CD4-positive, alpha-beta T cell (primary cell): ENCODE measurements at regions not wholly inside any gene's neighbourhood (a gene's known extent, or its start where the extent isn't known, plus 50 kb on each side); places are given as distances from the start of the nearest gene placed in this dataset.

ENCODE experiments used
- ATAC-seq: fragments of 200-7000 bp; cut with Tn5 transposase; one replicate; pipeline ENCODE4 v1.10.0; 2022; ENCODE audit warnings: mild to moderate bottlenecking; ENCODE audit not compliant: poor library complexity
- CTCF ChIA-PET: fragments of 350-600 bp; sonication (Branson Sonifier 250); formaldehyde crosslinking; loops from one replicate; lab custom pipeline; 2021; ENCODE audit warnings: antibody characterized with exemption, inconsistent platforms; lab: Charles Lee
- POLR2A ChIA-PET: fragments of 350-600 bp; sonication (Branson Sonifier 250); formaldehyde crosslinking; loops from one replicate; lab custom pipeline; 2021; ENCODE audit warnings: antibody characterized with exemption, inconsistent platforms; lab: Charles Lee
- DNase-seq, 14 experiments: peaks; one replicate each; pipeline ENCODE4 v3.0.0-alpha.2; 2013 to 2020; ENCODE audit warnings: mixed read lengths in 2 of 14
- H3K27ac ChIP-seq, 2 donors: one replicate each; pipeline versions ENCODE4 v1.5.1 to v1.7.0; 2013; ENCODE audit warnings: low read length in 2 of 2, low read depth in 1 of 2, mild to moderate bottlenecking in 1 of 2
- H3K27me3 ChIP-seq, 2 experiments: 1 replicate in 1 of 2; 2 replicates in 1 of 2; pipeline versions ENCODE4 v1.6.1 to v1.7.0; 2013; ENCODE audit warnings: low read length in 2 of 2, control low read depth in 1 of 2, mild to moderate bottlenecking in 1 of 2, moderate library complexity in 1 of 2; ENCODE audit not compliant: insufficient read depth in 2 of 2, control insufficient read depth in 1 of 2
- H3K36me3 ChIP-seq: one replicate; pipeline ENCODE4 v1.6.1; 2013; ENCODE audit warnings: low read length, control low read depth; ENCODE audit not compliant: insufficient read depth
- H3K4me1 ChIP-seq: one replicate; pipeline ENCODE4 v1.6.1; 2013; ENCODE audit warnings: low read length, control low read depth; ENCODE audit not compliant: insufficient read depth
- H3K4me3 ChIP-seq: one replicate; pipeline ENCODE4 v1.5.1; 2013; ENCODE audit warnings: mild to moderate bottlenecking, low read length, moderate library complexity
- H3K9me3 ChIP-seq, 2 experiments: 1 replicate in 1 of 2; 2 replicates in 1 of 2; pipeline versions ENCODE4 v1.6.1 to v1.7.0; 2013; ENCODE audit warnings: low read length in 2 of 2, mild to moderate bottlenecking in 2 of 2, control low read depth in 1 of 2, moderate library complexity in 1 of 2; ENCODE audit not compliant: control insufficient read depth in 1 of 2, insufficient read depth in 1 of 2
- H3K27ac Mint-ChIP-seq: one replicate; pipeline ENCODE4 v1.8.0; 2020; ENCODE audit warnings: mixed read lengths
- H3K27me3 Mint-ChIP-seq: one replicate; pipeline ENCODE4 v1.8.0; 2021; ENCODE audit warnings: mixed read lengths
- H3K36me3 Mint-ChIP-seq: one replicate; pipeline ENCODE4 v1.8.0; 2021; ENCODE audit warnings: low read depth, mixed read lengths
- H3K4me1 Mint-ChIP-seq: one replicate; pipeline ENCODE4 v1.8.0; 2021; ENCODE audit warnings: low read depth, mixed read lengths
- H3K4me3 Mint-ChIP-seq: one replicate; pipeline ENCODE4 v1.8.0; 2020; ENCODE audit warnings: mild to moderate bottlenecking, mixed read lengths
- H3K9me3 Mint-ChIP-seq: one replicate; pipeline ENCODE4 v1.8.0; 2020; ENCODE audit warnings: mixed read lengths
- intact Hi-C, 2 experiments: fragments of 100-400 bp; cut with DNase I in 1 of 2; cut with micrococcal nuclease in 1 of 2; formaldehyde crosslinking; loops; one replicate each; pipeline versions ENCODE4 v1.15.1 to v1.9.0; 2023 to 2025; cut with DNase I, micrococcal nuclease
- TF ChIP-seq, protein P1 (sequence below): fragments of 200-600 bp; IDR thresholded peaks from one replicate; pipeline ENCODE4 v1.8.0; 2022; ENCODE audit warnings: antibody characterized with exemption, mild to moderate bottlenecking

DNA sequence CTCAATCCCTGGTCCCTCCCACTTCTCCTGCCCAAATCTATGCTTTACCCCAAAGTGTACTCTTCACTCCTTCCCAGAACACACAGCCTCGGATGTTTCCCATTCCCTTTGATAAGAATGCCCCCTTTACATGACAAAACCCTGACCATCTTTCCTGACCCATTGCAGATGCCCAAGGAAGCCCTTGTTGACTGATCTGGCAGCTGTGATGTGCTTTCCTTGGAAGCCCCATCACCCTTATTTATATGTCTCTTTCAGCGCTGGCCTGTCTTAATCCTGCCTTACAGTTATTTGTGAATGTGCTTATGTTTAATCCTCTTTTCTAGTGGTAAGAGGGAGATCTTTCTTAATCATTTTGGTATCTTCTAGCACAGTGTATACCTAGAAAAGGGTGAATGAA, 523.1 kb downstream of the CD83 start:
- Mint-ChIP-seq H3K4me3 (no peak overlapping the region), H3K27ac (no peak overlapping the region), H3K27me3 (no peaks in the 10 kb centered on the region), H3K36me3 (no peaks in the 10 kb centered on the region), H3K4me1 (peaks cover 50% of the 10 kb centered on the region), H3K9me3 (no peaks in the 10 kb centered on the region)
- intact Hi-C loops = no loop called here
- TF ChIP-seq, protein P1, sequence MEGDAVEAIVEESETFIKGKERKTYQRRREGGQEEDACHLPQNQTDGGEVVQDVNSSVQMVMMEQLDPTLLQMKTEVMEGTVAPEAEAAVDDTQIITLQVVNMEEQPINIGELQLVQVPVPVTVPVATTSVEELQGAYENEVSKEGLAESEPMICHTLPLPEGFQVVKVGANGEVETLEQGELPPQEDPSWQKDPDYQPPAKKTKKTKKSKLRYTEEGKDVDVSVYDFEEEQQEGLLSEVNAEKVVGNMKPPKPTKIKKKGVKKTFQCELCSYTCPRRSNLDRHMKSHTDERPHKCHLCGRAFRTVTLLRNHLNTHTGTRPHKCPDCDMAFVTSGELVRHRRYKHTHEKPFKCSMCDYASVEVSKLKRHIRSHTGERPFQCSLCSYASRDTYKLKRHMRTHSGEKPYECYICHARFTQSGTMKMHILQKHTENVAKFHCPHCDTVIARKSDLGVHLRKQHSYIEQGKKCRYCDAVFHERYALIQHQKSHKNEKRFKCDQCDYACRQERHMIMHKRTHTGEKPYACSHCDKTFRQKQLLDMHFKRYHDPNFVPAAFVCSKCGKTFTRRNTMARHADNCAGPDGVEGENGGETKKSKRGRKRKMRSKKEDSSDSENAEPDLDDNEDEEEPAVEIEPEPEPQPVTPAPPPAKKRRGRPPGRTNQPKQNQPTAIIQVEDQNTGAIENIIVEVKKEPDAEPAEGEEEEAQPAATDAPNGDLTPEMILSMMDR = no peak
- peaks cover 25% of the 10 kb centered on the region for H3K4me1 ChIP-seq
- POLR2A ChIA-PET = no interaction called here
- H3K9me3 ChIP-seq = no peaks in the 10 kb centered on the region
- H3K27ac ChIP-seq = no peak overlapping the region
- no peaks in the 10 kb centered on the region for H3K36me3 ChIP-seq
- DNase-seq = no peak
- H3K4me3 ChIP-seq = no peak overlapping the region
- no peaks in the 10 kb centered on the region for H3K27me3 ChIP-seq
- no peak for ATAC-seq
- CTCF ChIA-PET = no interaction called here

DNA sequence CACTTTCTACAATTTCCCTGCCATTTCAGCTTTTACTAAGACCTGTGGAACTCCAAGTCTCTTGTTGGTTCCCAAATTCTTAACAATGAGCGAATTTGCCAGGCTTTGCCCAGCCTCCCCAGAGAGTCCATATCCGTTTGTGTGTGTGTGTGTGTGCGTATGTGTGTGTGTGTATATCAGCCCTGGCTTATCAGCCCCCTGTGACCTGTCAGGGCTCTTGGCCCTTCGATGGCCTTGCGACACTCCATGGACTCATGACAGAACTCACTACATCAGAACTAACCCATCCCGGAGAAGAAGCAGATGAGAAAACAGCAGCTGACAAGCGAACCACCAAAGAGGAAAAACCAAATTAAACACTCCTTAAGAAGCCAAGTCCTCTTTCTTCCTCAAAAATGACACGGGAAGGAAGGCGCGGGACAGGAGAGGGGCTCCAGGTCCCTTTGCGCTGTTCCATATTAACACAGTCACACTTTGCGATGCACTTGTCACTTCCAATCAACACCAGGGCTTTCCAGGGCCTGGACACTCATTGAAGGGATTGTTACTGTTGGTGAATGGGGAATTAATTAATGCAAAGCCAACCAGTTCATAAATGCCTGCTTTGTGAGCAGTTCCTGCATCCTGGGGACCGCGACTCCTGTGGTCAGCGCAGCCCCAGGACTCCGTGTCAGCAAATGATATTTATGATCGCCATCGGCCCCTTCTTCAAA, 524.0 kb downstream of the CD83 start:
- Histone ChIP-seq H3K9me3 (no peaks in the 10 kb centered on the region), H3K27me3 (no peaks in the 10 kb centered on the region), H3K4me3 (no peak overlapping the region), H3K4me1 (peaks cover 16% of the 10 kb centered on the region), H3K36me3 (no peaks in the 10 kb centered on the region), H3K27ac (no peak overlapping the region)
- intact Hi-C loops = no loop called here
- Mint-ChIP-seq H3K36me3 (no peaks in the 10 kb centered on the region), H3K4me1 (peaks cover 40% of the 10 kb centered on the region), H3K4me3 (no peak overlapping the region), H3K27ac (no peak overlapping the region), H3K9me3 (no peaks in the 10 kb centered on the region), H3K27me3 (no peaks in the 10 kb centered on the region)
- ChIA-PET CTCF (no interaction called here), POLR2A (no interaction called here)
- TF ChIP-seq, protein P1 = no peak
- no peak for DNase-seq
- no peak for ATAC-seq

DNA sequence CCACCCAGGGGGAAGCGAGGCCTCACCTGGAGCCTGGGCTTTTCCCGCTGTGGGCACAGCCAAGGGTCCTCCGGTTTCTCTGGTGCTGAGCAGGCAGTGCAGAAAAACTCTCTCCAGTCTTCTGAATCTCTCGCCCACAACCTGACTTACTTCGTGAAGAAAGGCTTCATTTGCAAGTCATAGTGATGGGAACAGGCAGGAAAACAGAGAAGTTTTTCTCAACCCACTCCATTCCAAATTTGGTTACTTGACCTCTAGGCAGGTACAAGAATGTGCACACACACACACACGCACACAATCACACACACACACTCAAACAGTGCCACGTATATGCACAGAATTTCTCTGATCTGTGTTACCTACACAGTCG, 524.5 kb downstream of the CD83 start:
- TF ChIP-seq, protein P1 = no peak
- no peak overlapping the region for H3K27ac ChIP-seq
- no peaks in the 10 kb centered on the region for H3K9me3 ChIP-seq
- H3K9me3 Mint-ChIP-seq = no peaks in the 10 kb centered on the region
- ChIA-PET POLR2A (no interaction called here), CTCF (no interaction called here)
- no peaks in the 10 kb centered on the region for H3K27me3 ChIP-seq
- intact Hi-C loops = no loop called here
- no peak for ATAC-seq
- H3K4me3 ChIP-seq = no peak overlapping the region
- no peak for DNase-seq
- no peaks in the 10 kb centered on the region for H3K36me3 Mint-ChIP-seq
- no peak overlapping the region for H3K4me3 Mint-ChIP-seq
- peaks cover 13% of the 10 kb centered on the region for H3K4me1 ChIP-seq
- H3K27me3 Mint-ChIP-seq = no peaks in the 10 kb centered on the region
- H3K36me3 ChIP-seq = no peaks in the 10 kb centered on the region
- peaks cover 35% of the 10 kb centered on the region for H3K4me1 Mint-ChIP-seq
- no peak overlapping the region for H3K27ac Mint-ChIP-seq
